Mesodermal cell (in vitro differentiated cells): ENCODE measurements at regions not wholly inside any gene's neighbourhood (a gene's known extent, or its start where the extent isn't known, plus 50 kb on each side); places are given as distances from the start of the nearest gene placed in this dataset.

ENCODE experiments used
- H3K27ac ChIP-seq: 2 replicates; pipeline ENCODE4 v1.7.0; 2013; ENCODE audit warnings: mild to moderate bottlenecking, low read depth, low read length, moderate library complexity; ENCODE audit not compliant: severe bottlenecking
- H3K36me3 ChIP-seq: 2 replicates; pipeline ENCODE4 v1.7.1; 2013; ENCODE audit warnings: mild to moderate bottlenecking, low read length, moderate library complexity; ENCODE audit not compliant: control insufficient read depth, insufficient read depth
- H3K4me1 ChIP-seq: one replicate; pipeline ENCODE4 v1.7.1; 2013; ENCODE audit warnings: mild to moderate bottlenecking, low read length; ENCODE audit not compliant: insufficient read depth, control insufficient read depth, poor library complexity, severe bottlenecking
- H3K4me3 ChIP-seq: 2 replicates; pipeline ENCODE4 v1.7.0; 2013; ENCODE audit warnings: low read length, control low read depth, mild to moderate bottlenecking; ENCODE audit not compliant: insufficient read depth, poor library complexity, severe bottlenecking; ENCODE audit errors: extremely low read depth
- H3K9me3 ChIP-seq: 2 replicates; pipeline ENCODE4 v1.7.1; 2013; ENCODE audit warnings: mild to moderate bottlenecking, low read length, moderate library complexity; ENCODE audit not compliant: control insufficient read depth
- WGBS, 2 experiments: methylation state at CpG; one replicate each; pipeline ENCODE4 v1.1.5; 2013; ENCODE audit warnings: missing lambda C conversion rate in 2 of 2; ENCODE audit not compliant: insufficient coverage in 2 of 2; 5-methylcytosine and 5-hydroxymethylcytosine counted together

- Histone ChIP-seq H3K36me3 (no peaks in the 10 kb centered on the region), H3K27ac (no peak overlapping the region), H3K4me1 (no peaks in the 10 kb centered on the region), H3K4me3 (no peak overlapping the region), H3K9me3 (peaks cover 5% of the 10 kb centered on the region)
- WGBS, 2 experiments, result 100% methylated on average over 2 of the region's 3 CpGs
Observed at GRCh38 chr3:10715886-10716285, 100.1 kb upstream of the SLC6A11 start.

GRCh38 chr3:10716964-10717363 is 99.1 kb upstream of the SLC6A11 start:
- H3K36me3 ChIP-seq, result no peaks in the 10 kb centered on the region
- no peak overlapping the region for H3K27ac ChIP-seq
- 85 to 95% methylated on average over 4 to 5 of the region's 8 CpGs for WGBS, 2 experiments
- no peaks in the 10 kb centered on the region for H3K4me1 ChIP-seq
- H3K9me3 ChIP-seq, result peaks cover 5% of the 10 kb centered on the region
- no peak overlapping the region for H3K4me3 ChIP-seq

GRCh38 chr3:10717756-10718155 is 98.3 kb upstream of the SLC6A11 start:
- WGBS, 2 experiments, result 89 to 100% methylated on average over 2 of the region's 4 CpGs

GRCh38 chr3:10721101-10721500 is 94.9 kb upstream of the SLC6A11 start:
- no peak overlapping the region for H3K27ac ChIP-seq
- H3K9me3 ChIP-seq, result no peaks in the 10 kb centered on the region
- H3K36me3 ChIP-seq, result no peaks in the 10 kb centered on the region
- no peaks in the 10 kb centered on the region for H3K4me1 ChIP-seq
- H3K4me3 ChIP-seq, result no peak overlapping the region
- 81 to 94% methylated on average over 5 of the region's 5 CpGs for WGBS, 2 experiments

More at GRCh38 chr3:10717756-10718155, 98.3 kb upstream of the SLC6A11 start:
- Histone ChIP-seq H3K4me1 (no peaks in the 10 kb centered on the region), H3K36me3 (no peaks in the 10 kb centered on the region), H3K9me3 (peaks cover 5% of the 10 kb centered on the region), H3K27ac (no peak overlapping the region), H3K4me3 (no peak overlapping the region)

GRCh38 chr3:10722911-10723310 is 93.1 kb upstream of the SLC6A11 start:
- Histone ChIP-seq H3K36me3 (no peaks in the 10 kb centered on the region), H3K4me1 (no peaks in the 10 kb centered on the region), H3K9me3 (no peaks in the 10 kb centered on the region), H3K4me3 (no peak overlapping the region), H3K27ac (no peak overlapping the region)
- 76 to 89% methylated on average over 4 of the region's 6 CpGs for WGBS, 2 experiments

- H3K4me1 ChIP-seq, result no peaks in the 10 kb centered on the region
- 69 to 74% methylated on average over 5 of the region's 6 CpGs for WGBS, 2 experiments
- no peaks in the 10 kb centered on the region for H3K9me3 ChIP-seq
- no peak overlapping the region for H3K4me3 ChIP-seq
- no peaks in the 10 kb centered on the region for H3K36me3 ChIP-seq
- H3K27ac ChIP-seq, result no peak overlapping the region
Observed at GRCh38 chr3:10723991-10724390, 92.0 kb upstream of the SLC6A11 start.

GRCh38 chr3:10725067-10725466 is 91.0 kb upstream of the SLC6A11 start:
- no peak overlapping the region for H3K4me3 ChIP-seq
- no peaks in the 10 kb centered on the region for H3K36me3 ChIP-seq
- no peak overlapping the region for H3K27ac ChIP-seq
- H3K9me3 ChIP-seq, result no peaks in the 10 kb centered on the region
- WGBS, 2 experiments, result 85% methylated on average over 1 of the region's 1 CpG; no CpG with 5 or more reads in 1 of the 2 experiments
- no peaks in the 10 kb centered on the region for H3K4me1 ChIP-seq

GRCh38 chr3:10725846-10726245 is 90.2 kb upstream of the SLC6A11 start:
- Histone ChIP-seq H3K27ac (no peak overlapping the region), H3K4me1 (no peaks in the 10 kb centered on the region), H3K4me3 (no peak overlapping the region), H3K9me3 (no peaks in the 10 kb centered on the region), H3K36me3 (no peaks in the 10 kb centered on the region)
- 83 to 94% methylated on average over 4 of the region's 5 CpGs for WGBS, 2 experiments

GRCh38 chr3:10726787-10727186 is 89.2 kb upstream of the SLC6A11 start:
- Histone ChIP-seq H3K4me1 (no peaks in the 10 kb centered on the region), H3K36me3 (no peaks in the 10 kb centered on the region), H3K9me3 (no peaks in the 10 kb centered on the region), H3K4me3 (no peak overlapping the region), H3K27ac (no peak overlapping the region)
- 78% methylated on average over 1 of the region's 1 CpG; no CpG with 5 or more reads in 1 of the 2 experiments for WGBS, 2 experiments

- H3K36me3 ChIP-seq, result no peaks in the 10 kb centered on the region
- H3K27ac ChIP-seq, result no peak overlapping the region
- no peaks in the 10 kb centered on the region for H3K4me1 ChIP-seq
- 56 to 78% methylated on average over 1 to 2 of the region's 2 CpGs for WGBS, 2 experiments
- no peaks in the 10 kb centered on the region for H3K9me3 ChIP-seq
- no peak overlapping the region for H3K4me3 ChIP-seq
Observed at GRCh38 chr3:10729439-10729838, 86.6 kb upstream of the SLC6A11 start.

GRCh38 chr3:10732292-10732691 is 83.7 kb upstream of the SLC6A11 start:
- Histone ChIP-seq H3K27ac (no peak overlapping the region), H3K4me3 (no peak overlapping the region), H3K9me3 (no peaks in the 10 kb centered on the region), H3K4me1 (no peaks in the 10 kb centered on the region), H3K36me3 (no peaks in the 10 kb centered on the region)

GRCh38 chr3:10733297-10733696 is 82.7 kb upstream of the SLC6A11 start:
- Histone ChIP-seq H3K4me1 (no peaks in the 10 kb centered on the region), H3K9me3 (no peaks in the 10 kb centered on the region), H3K4me3 (no peak overlapping the region), H3K27ac (no peak overlapping the region), H3K36me3 (no peaks in the 10 kb centered on the region)
